ENCODE measurements at regions not wholly inside any gene's neighbourhood (a gene's known extent, or its start where the extent isn't known, plus 50 kb on each side); places are given as distances from the start of the nearest gene placed in this dataset.

GRCh38 chr3:17910922-17911321, 168.5 kb upstream of the TBC1D5 start:
- DNase-seq (no peak), ATAC-seq (replicated peaks in 1 of 2) (no peak)
- no peaks in the 10 kb centered on the region for H3K36me3 Mint-ChIP-seq (ENCODE audit: insufficient read depth in 2 of 2)
- no peaks in the 10 kb centered on the region for H3K4me1 Mint-ChIP-seq (ENCODE audit: low read depth)
- H3K9me3 Mint-ChIP-seq, result no peaks in the 10 kb centered on the region
- H3K27ac Mint-ChIP-seq, result peak overlapping the region; percentile 65
- peaks cover 20% of the 10 kb centered on the region for H3K27me3 Mint-ChIP-seq (ENCODE audit: low read depth)
- H3K4me3 Mint-ChIP-seq, result no peak overlapping the region

- H3K27ac Mint-ChIP-seq, result no peak overlapping the region
- no peaks in the 10 kb centered on the region for H3K4me1 Mint-ChIP-seq (ENCODE audit: low read depth)
- no peaks in the 10 kb centered on the region for H3K36me3 Mint-ChIP-seq (ENCODE audit: insufficient read depth in 2 of 2)
- no peak for DNase-seq
- H3K27me3 Mint-ChIP-seq (ENCODE audit: low read depth), result peaks cover 26% of the 10 kb centered on the region
- H3K9me3 Mint-ChIP-seq, result no peaks in the 10 kb centered on the region
- no peak overlapping the region for H3K4me3 Mint-ChIP-seq
- ATAC-seq (replicated peaks in 1 of 2), result no peak
Measured at GRCh38 chr3:17909714-17910113, 167.3 kb upstream of the TBC1D5 start.

GRCh38 chr3:17908399-17909191, 166.2 kb upstream of the TBC1D5 start:
- ATAC-seq (replicated peaks in 1 of 2) (no peak), DNase-seq (no peak)
- Mint-ChIP-seq H3K9me3 (no peaks in the 10 kb centered on the region), H3K27ac (no peak overlapping the region), H3K4me1 (ENCODE audit: low read depth) (no peaks in the 10 kb centered on the region), H3K27me3 (ENCODE audit: low read depth) (peaks cover 26% of the 10 kb centered on the region), H3K36me3 (ENCODE audit: insufficient read depth in 2 of 2) (no peaks in the 10 kb centered on the region), H3K4me3 (no peak overlapping the region)

GRCh38 chr3:17905996-17906395, 163.6 kb upstream of the TBC1D5 start:
- Mint-ChIP-seq H3K36me3 (ENCODE audit: insufficient read depth in 2 of 2) (no peaks in the 10 kb centered on the region), H3K4me3 (no peak overlapping the region), H3K27me3 (ENCODE audit: low read depth) (peaks cover 8% of the 10 kb centered on the region), H3K4me1 (ENCODE audit: low read depth) (no peaks in the 10 kb centered on the region), H3K27ac (no peak overlapping the region), H3K9me3 (peaks cover 0 to 1% of the 10 kb centered on the region in 2 donors)
- ATAC-seq (replicated peaks in 1 of 2) (no peak), DNase-seq (no peak)

GRCh38 chr3:17901893-17902292, 159.5 kb upstream of the TBC1D5 start:
- Mint-ChIP-seq H3K36me3 (ENCODE audit: insufficient read depth in 2 of 2) (no peaks in the 10 kb centered on the region), H3K27ac (no peak overlapping the region), H3K4me3 (no peak overlapping the region), H3K27me3 (ENCODE audit: low read depth) (peaks cover 6% of the 10 kb centered on the region), H3K9me3 (peaks cover 0 to 1% of the 10 kb centered on the region in 2 donors), H3K4me1 (ENCODE audit: low read depth) (no peaks in the 10 kb centered on the region)
- ATAC-seq (replicated peaks in 1 of 2) (no peak), DNase-seq (no peak)

- Mint-ChIP-seq H3K9me3 (no peaks in the 10 kb centered on the region), H3K27ac (no peak overlapping the region), H3K4me1 (ENCODE audit: low read depth) (no peaks in the 10 kb centered on the region), H3K36me3 (ENCODE audit: insufficient read depth in 2 of 2) (peaks cover 0 to 2% of the 10 kb centered on the region in 2 donors), H3K27me3 (ENCODE audit: low read depth) (no peaks in the 10 kb centered on the region), H3K4me3 (no peak overlapping the region)
- peak; percentile 68 to 82 for ATAC-seq (replicated peaks in 1 of 2)
- peak; percentile 47 to 55 for DNase-seq
Measured at GRCh38 chr3:17894434-17895060, 152.1 kb upstream of the TBC1D5 start.

GRCh38 chr3:17891139-17891856, 148.9 kb upstream of the TBC1D5 start:
- H3K27ac Mint-ChIP-seq, result no peak overlapping the region
- no peaks in the 10 kb centered on the region for H3K9me3 Mint-ChIP-seq
- H3K27me3 Mint-ChIP-seq (ENCODE audit: low read depth), result peaks cover 6% of the 10 kb centered on the region
- DNase-seq, result no peak
- H3K4me1 Mint-ChIP-seq (ENCODE audit: low read depth), result no peaks in the 10 kb centered on the region
- peaks cover 0 to 2% of the 10 kb centered on the region in 2 donors for H3K36me3 Mint-ChIP-seq (ENCODE audit: insufficient read depth in 2 of 2)
- H3K4me3 Mint-ChIP-seq, result no peak overlapping the region
- ATAC-seq (replicated peaks in 1 of 2), result no peak

GRCh38 chr3:17885986-17886385, 143.6 kb upstream of the TBC1D5 start:
- Mint-ChIP-seq H3K27ac (no peak overlapping the region), H3K4me3 (no peak overlapping the region), H3K27me3 (ENCODE audit: low read depth) (peaks cover 6% of the 10 kb centered on the region), H3K36me3 (ENCODE audit: insufficient read depth in 2 of 2) (no peaks in the 10 kb centered on the region), H3K9me3 (no peaks in the 10 kb centered on the region), H3K4me1 (ENCODE audit: low read depth) (no peaks in the 10 kb centered on the region)
- no peak for DNase-seq
- no peak for ATAC-seq (replicated peaks in 1 of 2)

GRCh38 chr3:17882981-17883380, 140.6 kb upstream of the TBC1D5 start:
- Mint-ChIP-seq H3K9me3 (no peaks in the 10 kb centered on the region), H3K27ac (no peak overlapping the region), H3K27me3 (ENCODE audit: low read depth) (peaks cover 6% of the 10 kb centered on the region), H3K4me3 (no peak overlapping the region), H3K4me1 (ENCODE audit: low read depth) (no peaks in the 10 kb centered on the region), H3K36me3 (ENCODE audit: insufficient read depth in 2 of 2) (no peaks in the 10 kb centered on the region)
- ATAC-seq (replicated peaks in 1 of 2) (no peak), DNase-seq (no peak)

- ATAC-seq (replicated peaks in 1 of 2), result no peak
- Mint-ChIP-seq H3K27me3 (ENCODE audit: low read depth) (peaks cover 8% of the 10 kb centered on the region), H3K9me3 (no peaks in the 10 kb centered on the region), H3K4me1 (ENCODE audit: low read depth) (no peaks in the 10 kb centered on the region), H3K27ac (no peak overlapping the region), H3K36me3 (ENCODE audit: insufficient read depth in 2 of 2) (no peaks in the 10 kb centered on the region), H3K4me3 (no peak overlapping the region)
- no peak for DNase-seq
Measured at GRCh38 chr3:17877299-17877698, 134.9 kb upstream of the TBC1D5 start.

- H3K27me3 Mint-ChIP-seq (ENCODE audit: low read depth), result peaks cover 8% of the 10 kb centered on the region
- DNase-seq (no peak), ATAC-seq (replicated peaks in 1 of 2) (no peak)
- no peaks in the 10 kb centered on the region for H3K9me3 Mint-ChIP-seq
- H3K4me1 Mint-ChIP-seq (ENCODE audit: low read depth), result no peaks in the 10 kb centered on the region
- no peak overlapping the region for H3K4me3 Mint-ChIP-seq
- no peak overlapping the region for H3K27ac Mint-ChIP-seq
- H3K36me3 Mint-ChIP-seq (ENCODE audit: insufficient read depth in 2 of 2), result no peaks in the 10 kb centered on the region
Measured at GRCh38 chr3:17874636-17875035, 132.2 kb upstream of the TBC1D5 start.

- ATAC-seq (replicated peaks in 1 of 2) (no peak), DNase-seq (no peak)
- H3K9me3 Mint-ChIP-seq, result no peaks in the 10 kb centered on the region
- H3K27ac Mint-ChIP-seq, result no peak overlapping the region
- no peaks in the 10 kb centered on the region for H3K36me3 Mint-ChIP-seq (ENCODE audit: insufficient read depth in 2 of 2)
- H3K27me3 Mint-ChIP-seq (ENCODE audit: low read depth), result peaks cover 15% of the 10 kb centered on the region
- H3K4me3 Mint-ChIP-seq, result no peak overlapping the region
- no peaks in the 10 kb centered on the region for H3K4me1 Mint-ChIP-seq (ENCODE audit: low read depth)
Measured at GRCh38 chr3:17872457-17872856, 130.0 kb upstream of the TBC1D5 start.

- Mint-ChIP-seq H3K4me1 (ENCODE audit: low read depth) (no peaks in the 10 kb centered on the region), H3K9me3 (no peaks in the 10 kb centered on the region)
- ATAC-seq (replicated peaks in 1 of 2), result no peak
Measured at GRCh38 chr3:17865631-17866030, 123.2 kb upstream of the TBC1D5 start.

More at GRCh38 chr3:17865631-17866030, 123.2 kb upstream of the TBC1D5 start:
- Mint-ChIP-seq H3K27ac (no peak overlapping the region), H3K36me3 (ENCODE audit: insufficient read depth in 2 of 2) (no peaks in the 10 kb centered on the region), H3K4me3 (no peak overlapping the region), H3K27me3 (ENCODE audit: low read depth) (peaks cover 12% of the 10 kb centered on the region)
- no peak for DNase-seq

Data from activated T-cell treated with anti-CD3 and anti-CD28 coated beads, Interleukin-2, amount 50 U/mL, for 72 hours (primary cell).